HCEC 1CT (cell line): ENCODE measurements at regions not wholly inside any gene's neighbourhood (a gene's known extent, or its start where the extent isn't known, plus 50 kb on each side); places are given as distances from the start of the nearest gene placed in this dataset.
A peak's percentile ranks its signal among the peaks of the same experiment; 100 is the strongest.
"Not testable (repeated sequence)": the region's sequence is repeated elsewhere in the genome, so short reads cannot be mapped to it uniquely, and the experiment has no call there.

ENCODE experiments used
- DNase-seq: peaks from one replicate; pipeline ENCODE4 v3.0.0-alpha.2; 2017

GRCh38 chr1:145475962-145476361, 50.6 kb upstream of the NBPF20 start:
- DNase-seq, result not testable (repeated sequence)

DNA sequence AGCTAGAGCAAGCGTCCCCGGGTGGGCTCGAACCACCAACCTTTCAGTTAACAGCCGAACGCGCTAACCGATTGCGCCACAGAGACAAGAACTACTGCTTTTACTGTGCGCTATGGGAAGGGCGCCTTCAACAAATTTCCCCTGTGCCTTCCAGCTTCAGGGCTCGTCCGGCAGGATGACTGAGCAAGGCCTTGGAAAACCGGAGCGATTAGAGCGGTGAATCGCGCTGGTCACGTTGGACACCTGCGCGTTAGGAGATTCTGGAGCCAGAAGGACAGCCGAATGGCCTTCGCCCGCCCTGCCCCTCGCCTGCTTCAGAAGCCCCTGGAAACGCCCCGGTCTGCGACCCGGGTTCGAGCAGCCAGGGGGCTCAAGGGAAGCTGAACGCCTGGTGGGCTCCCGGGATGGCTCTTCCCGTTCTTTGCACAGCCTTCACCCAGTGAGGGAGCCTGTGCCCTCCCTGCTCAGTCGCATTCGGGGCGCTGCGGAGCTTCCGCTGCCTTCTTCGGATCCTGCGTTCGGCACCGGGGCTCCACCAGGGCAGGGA, 50.0 kb upstream of the NBPF20 start:
- DNase-seq, result peak; percentile 5
